CD4-positive, alpha-beta T cell (primary cell): ENCODE measurements at regions not wholly inside any gene's neighbourhood (a gene's known extent, or its start where the extent isn't known, plus 50 kb on each side); places are given as distances from the start of the nearest gene placed in this dataset.

Source experiments
- ATAC-seq: fragments of 200-7000 bp; cut with Tn5 transposase; one replicate; pipeline ENCODE4 v1.10.0; 2022; ENCODE audit warnings: mild to moderate bottlenecking; ENCODE audit not compliant: poor library complexity
- CTCF ChIA-PET: fragments of 350-600 bp; sonication (Branson Sonifier 250); formaldehyde crosslinking; loops from one replicate; lab custom pipeline; 2021; ENCODE audit warnings: antibody characterized with exemption, inconsistent platforms; lab: Charles Lee
- POLR2A ChIA-PET: fragments of 350-600 bp; sonication (Branson Sonifier 250); formaldehyde crosslinking; loops from one replicate; lab custom pipeline; 2021; ENCODE audit warnings: antibody characterized with exemption, inconsistent platforms; lab: Charles Lee
- DNase-seq, 14 experiments: peaks; one replicate each; pipeline ENCODE4 v3.0.0-alpha.2; 2013 to 2020; ENCODE audit warnings: mixed read lengths in 2 of 14
- H3K27ac ChIP-seq, 2 donors: one replicate each; pipeline versions ENCODE4 v1.5.1 to v1.7.0; 2013; ENCODE audit warnings: low read length in 2 of 2, low read depth in 1 of 2, mild to moderate bottlenecking in 1 of 2
- H3K27me3 ChIP-seq, 2 experiments: 1 replicate in 1 of 2; 2 replicates in 1 of 2; pipeline versions ENCODE4 v1.6.1 to v1.7.0; 2013; ENCODE audit warnings: low read length in 2 of 2, control low read depth in 1 of 2, mild to moderate bottlenecking in 1 of 2, moderate library complexity in 1 of 2; ENCODE audit not compliant: insufficient read depth in 2 of 2, control insufficient read depth in 1 of 2
- H3K36me3 ChIP-seq: one replicate; pipeline ENCODE4 v1.6.1; 2013; ENCODE audit warnings: low read length, control low read depth; ENCODE audit not compliant: insufficient read depth
- H3K4me1 ChIP-seq: one replicate; pipeline ENCODE4 v1.6.1; 2013; ENCODE audit warnings: low read length, control low read depth; ENCODE audit not compliant: insufficient read depth
- H3K4me3 ChIP-seq: one replicate; pipeline ENCODE4 v1.5.1; 2013; ENCODE audit warnings: mild to moderate bottlenecking, low read length, moderate library complexity
- H3K9me3 ChIP-seq, 2 experiments: 1 replicate in 1 of 2; 2 replicates in 1 of 2; pipeline versions ENCODE4 v1.6.1 to v1.7.0; 2013; ENCODE audit warnings: low read length in 2 of 2, mild to moderate bottlenecking in 2 of 2, control low read depth in 1 of 2, moderate library complexity in 1 of 2; ENCODE audit not compliant: control insufficient read depth in 1 of 2, insufficient read depth in 1 of 2
- H3K27ac Mint-ChIP-seq: one replicate; pipeline ENCODE4 v1.8.0; 2020; ENCODE audit warnings: mixed read lengths
- H3K27me3 Mint-ChIP-seq: one replicate; pipeline ENCODE4 v1.8.0; 2021; ENCODE audit warnings: mixed read lengths
- H3K36me3 Mint-ChIP-seq: one replicate; pipeline ENCODE4 v1.8.0; 2021; ENCODE audit warnings: low read depth, mixed read lengths
- H3K4me1 Mint-ChIP-seq: one replicate; pipeline ENCODE4 v1.8.0; 2021; ENCODE audit warnings: low read depth, mixed read lengths
- H3K4me3 Mint-ChIP-seq: one replicate; pipeline ENCODE4 v1.8.0; 2020; ENCODE audit warnings: mild to moderate bottlenecking, mixed read lengths
- H3K9me3 Mint-ChIP-seq: one replicate; pipeline ENCODE4 v1.8.0; 2020; ENCODE audit warnings: mixed read lengths
- CTCF ChIP-seq: fragments of 200-600 bp; IDR thresholded peaks from one replicate; pipeline ENCODE4 v1.8.0; 2022; ENCODE audit warnings: antibody characterized with exemption, mild to moderate bottlenecking
- intact Hi-C, 2 experiments: fragments of 100-400 bp; cut with DNase I in 1 of 2; cut with micrococcal nuclease in 1 of 2; formaldehyde crosslinking; loops; one replicate each; pipeline versions ENCODE4 v1.15.1 to v1.9.0; 2023 to 2025; cut with DNase I, micrococcal nuclease

- no peak for ATAC-seq
- Histone ChIP-seq H3K9me3 (no peaks in the 10 kb centered on the region), H3K4me1 (peaks cover 4% of the 10 kb centered on the region), H3K4me3 (no peak overlapping the region), H3K36me3 (no peaks in the 10 kb centered on the region), H3K27ac (no peak overlapping the region), H3K27me3 (no peaks in the 10 kb centered on the region)
- peaks cover 5% of the 10 kb centered on the region for H3K4me1 Mint-ChIP-seq
- ChIA-PET POLR2A (no interaction called here), CTCF (no interaction called here)
- no peak overlapping the region for H3K27ac Mint-ChIP-seq
- intact Hi-C loops: no loop called here
- no peaks in the 10 kb centered on the region for H3K9me3 Mint-ChIP-seq
- H3K27me3 Mint-ChIP-seq: no peaks in the 10 kb centered on the region
- TF ChIP-seq CTCF: no peak
- H3K4me3 Mint-ChIP-seq: no peak overlapping the region
- no peak for DNase-seq
- no peaks in the 10 kb centered on the region for H3K36me3 Mint-ChIP-seq
These were observed 144.4 kb upstream of the FGGY start for GRCh38 chr1:59152511-59152910.

- DNase-seq: no peak
- H3K9me3 Mint-ChIP-seq: peaks cover 4% of the 10 kb centered on the region
- H3K4me3 ChIP-seq: no peak overlapping the region
- no peaks in the 10 kb centered on the region for H3K36me3 ChIP-seq
- no peak overlapping the region for H3K27ac ChIP-seq
- intact Hi-C loops: no loop called here
- POLR2A ChIA-PET: no interaction called here
- no peak overlapping the region for H3K4me3 Mint-ChIP-seq
- H3K27me3 Mint-ChIP-seq: no peaks in the 10 kb centered on the region
- no peak for TF ChIP-seq CTCF
- CTCF ChIA-PET: no interaction called here
- H3K27me3 ChIP-seq: no peaks in the 10 kb centered on the region
- peaks cover 5% of the 10 kb centered on the region for H3K4me1 Mint-ChIP-seq
- ATAC-seq: no peak
- peaks cover 0 to 7% of the 10 kb centered on the region in 2 experiments for H3K9me3 ChIP-seq
- H3K4me1 ChIP-seq: peaks cover 4% of the 10 kb centered on the region
- no peaks in the 10 kb centered on the region for H3K36me3 Mint-ChIP-seq
- H3K27ac Mint-ChIP-seq: no peak overlapping the region
These were observed 142.5 kb upstream of the FGGY start for GRCh38 chr1:59154401-59154800.

GRCh38 chr1:59155351-59155750 is 141.5 kb upstream of the FGGY start:
- POLR2A ChIA-PET: no interaction called here
- H3K27ac Mint-ChIP-seq: no peak overlapping the region
- TF ChIP-seq CTCF: no peak
- DNase-seq (no peak), ATAC-seq (no peak)
- H3K27me3 Mint-ChIP-seq: no peaks in the 10 kb centered on the region
- intact Hi-C loops: no loop called here
- H3K27ac ChIP-seq: no peak overlapping the region
- H3K36me3 ChIP-seq: no peaks in the 10 kb centered on the region
- peaks cover 4% of the 10 kb centered on the region for H3K9me3 Mint-ChIP-seq
- H3K4me1 ChIP-seq: peaks cover 4% of the 10 kb centered on the region
- peaks cover 0 to 7% of the 10 kb centered on the region in 2 experiments for H3K9me3 ChIP-seq
- CTCF ChIA-PET: interaction anchor here (0.6 kb wide), 1 partner anchor 213 kb away, joined by 4 read pairs; no protein-coding TSS in a partner anchor
- peaks cover 5% of the 10 kb centered on the region for H3K4me1 Mint-ChIP-seq
- no peaks in the 10 kb centered on the region for H3K36me3 Mint-ChIP-seq
- H3K4me3 Mint-ChIP-seq: no peak overlapping the region
- H3K4me3 ChIP-seq: no peak overlapping the region
- H3K27me3 ChIP-seq: no peaks in the 10 kb centered on the region
